HG03575 (cell line): ENCODE measurements at regions not wholly inside any gene's neighbourhood (a gene's known extent, or its start where the extent isn't known, plus 50 kb on each side); places are given as distances from the start of the nearest gene placed in this dataset.
"Not testable (repeated sequence)": the region's sequence is repeated elsewhere in the genome, so short reads cannot be mapped to it uniquely, and the experiment has no call there.

Experiments
- ATAC-seq: cut with Tn5 transposase; IDR thresholded peaks from one replicate; pipeline ENCODE4 v1.9.1; 2021; ENCODE audit not compliant: unreplicated experiment, insufficient number of reproducible peaks, low FRiP score; ENCODE audit errors: extremely low read depth

DNA sequence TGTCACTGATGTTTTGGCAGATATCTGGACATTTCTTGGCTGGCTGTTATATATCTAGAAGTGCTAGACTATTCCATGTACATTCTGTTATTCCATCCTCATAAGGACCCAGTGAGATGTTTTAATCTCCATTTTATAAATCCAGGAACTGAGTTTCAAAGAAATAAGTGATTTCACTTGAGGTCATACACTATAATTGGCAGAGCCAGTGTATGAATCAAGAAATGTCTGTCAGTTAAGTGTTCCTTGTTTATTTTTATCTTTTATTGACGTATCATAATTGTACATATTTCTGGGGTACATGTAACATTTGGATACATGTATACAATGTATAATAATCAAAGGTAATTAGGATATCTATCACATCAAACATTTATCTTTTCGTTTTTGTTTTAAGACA, 338.3 kb upstream of the KLF4 start:
- ATAC-seq = no peak

DNA sequence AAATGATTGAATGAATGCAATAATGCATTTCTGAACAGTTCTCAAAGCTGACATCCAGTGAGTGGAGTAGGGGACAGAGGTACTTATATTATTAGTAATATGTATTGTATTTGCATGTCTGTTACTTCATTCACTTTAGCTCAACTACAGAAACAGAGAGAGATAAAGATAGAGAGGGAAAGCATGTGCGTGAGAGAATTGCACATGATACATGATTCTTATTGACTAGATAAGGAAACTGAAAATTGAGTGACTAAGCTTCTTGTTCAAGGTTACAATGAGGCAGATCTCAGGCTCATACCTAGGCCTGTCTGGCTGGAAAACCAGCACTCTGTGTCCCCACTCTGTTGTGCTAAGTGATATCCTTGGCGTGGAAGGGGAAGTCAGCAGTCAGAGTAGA, 337.7 kb upstream of the KLF4 start:
- ATAC-seq = peak; percentile 95

DNA sequence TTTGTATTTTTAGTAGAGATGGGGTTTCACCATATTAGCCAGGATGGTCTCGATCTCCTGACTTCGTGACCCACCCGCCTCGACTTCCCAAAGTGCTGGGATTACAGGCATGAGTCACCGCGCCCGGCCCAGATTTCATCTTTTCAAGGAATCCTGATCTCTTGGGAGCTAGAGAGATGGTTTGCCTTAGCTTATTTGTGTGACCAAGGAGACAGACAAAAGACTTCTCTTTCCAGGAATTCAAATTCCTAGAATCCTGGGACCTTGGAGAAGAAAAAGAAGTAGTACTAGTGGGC, 337.1 kb upstream of the KLF4 start:
- ATAC-seq = not testable (repeated sequence)

DNA sequence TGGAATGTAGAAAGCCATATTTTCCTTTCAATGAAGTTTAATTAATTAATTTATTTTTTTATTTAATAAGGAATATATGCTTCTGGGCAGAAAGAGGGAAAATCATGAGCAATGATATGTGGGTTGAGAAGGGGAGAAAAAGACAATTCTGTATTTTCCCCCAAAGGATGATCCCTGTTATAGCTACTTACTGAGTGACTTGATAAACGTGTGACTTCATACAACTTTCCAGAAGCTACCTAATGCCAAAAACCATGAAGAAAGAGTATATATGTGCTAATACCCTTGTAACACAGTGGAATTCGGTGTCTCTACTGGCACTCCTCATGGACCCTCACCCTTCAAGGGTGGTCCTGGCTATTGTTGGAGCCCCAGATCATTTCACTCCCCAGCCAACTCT, 335.0 kb upstream of the KLF4 start:
- ATAC-seq = no peak

DNA sequence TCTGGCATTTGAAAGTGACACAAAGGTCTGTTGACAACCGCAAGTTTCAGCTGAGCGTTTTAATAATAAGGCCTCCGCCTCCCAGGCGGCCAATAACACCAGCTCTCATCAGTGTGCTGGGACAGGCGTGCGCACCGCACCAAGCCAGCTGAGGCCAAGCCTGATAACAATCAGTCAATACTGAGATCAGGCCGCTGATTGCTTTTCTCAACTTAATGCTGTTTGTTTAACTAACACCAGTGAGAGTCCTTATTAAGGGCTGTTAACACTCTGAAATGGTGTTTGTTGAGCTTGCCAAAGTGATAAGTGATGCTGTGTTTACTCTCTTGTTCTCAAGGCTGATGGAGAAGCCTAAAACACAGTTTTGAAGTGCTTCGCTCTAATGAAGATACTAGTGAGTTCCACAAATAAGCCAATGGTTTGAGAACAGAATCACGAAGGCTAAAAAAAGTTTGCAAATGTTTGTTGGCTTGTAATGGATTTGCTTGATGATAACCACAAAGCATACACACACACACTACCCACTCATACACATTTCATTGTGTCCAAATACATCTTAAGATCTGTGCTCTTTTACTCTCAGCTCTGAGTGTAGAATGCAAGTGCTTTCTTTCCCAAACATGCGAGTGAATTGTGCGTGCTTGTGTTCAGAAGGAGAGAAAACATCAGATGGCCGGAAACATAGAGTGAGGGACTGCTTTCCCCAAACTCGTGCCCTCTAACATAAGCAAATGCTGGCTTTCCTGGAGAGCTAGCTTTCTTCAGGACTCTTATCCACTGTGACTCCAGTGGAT, 330.4 kb upstream of the KLF4 start:
- ATAC-seq = no peak

DNA sequence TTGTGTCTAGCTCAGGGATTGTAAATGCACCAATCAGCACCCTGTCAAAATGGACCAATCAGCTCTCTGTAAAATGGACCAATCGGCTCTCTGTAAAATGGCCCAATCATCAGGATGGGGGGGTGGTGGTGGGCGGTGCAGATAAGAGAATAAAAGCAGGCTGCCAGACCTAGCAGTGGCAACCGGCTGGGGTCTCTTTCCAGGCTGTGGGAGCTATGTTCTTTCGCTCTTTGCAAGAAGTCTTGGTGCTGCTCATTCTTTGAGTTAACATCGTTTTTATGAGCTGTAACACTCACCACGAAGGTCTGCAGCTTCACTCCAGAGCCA, 328.9 kb upstream of the KLF4 start:
- not testable (repeated sequence) for ATAC-seq

DNA sequence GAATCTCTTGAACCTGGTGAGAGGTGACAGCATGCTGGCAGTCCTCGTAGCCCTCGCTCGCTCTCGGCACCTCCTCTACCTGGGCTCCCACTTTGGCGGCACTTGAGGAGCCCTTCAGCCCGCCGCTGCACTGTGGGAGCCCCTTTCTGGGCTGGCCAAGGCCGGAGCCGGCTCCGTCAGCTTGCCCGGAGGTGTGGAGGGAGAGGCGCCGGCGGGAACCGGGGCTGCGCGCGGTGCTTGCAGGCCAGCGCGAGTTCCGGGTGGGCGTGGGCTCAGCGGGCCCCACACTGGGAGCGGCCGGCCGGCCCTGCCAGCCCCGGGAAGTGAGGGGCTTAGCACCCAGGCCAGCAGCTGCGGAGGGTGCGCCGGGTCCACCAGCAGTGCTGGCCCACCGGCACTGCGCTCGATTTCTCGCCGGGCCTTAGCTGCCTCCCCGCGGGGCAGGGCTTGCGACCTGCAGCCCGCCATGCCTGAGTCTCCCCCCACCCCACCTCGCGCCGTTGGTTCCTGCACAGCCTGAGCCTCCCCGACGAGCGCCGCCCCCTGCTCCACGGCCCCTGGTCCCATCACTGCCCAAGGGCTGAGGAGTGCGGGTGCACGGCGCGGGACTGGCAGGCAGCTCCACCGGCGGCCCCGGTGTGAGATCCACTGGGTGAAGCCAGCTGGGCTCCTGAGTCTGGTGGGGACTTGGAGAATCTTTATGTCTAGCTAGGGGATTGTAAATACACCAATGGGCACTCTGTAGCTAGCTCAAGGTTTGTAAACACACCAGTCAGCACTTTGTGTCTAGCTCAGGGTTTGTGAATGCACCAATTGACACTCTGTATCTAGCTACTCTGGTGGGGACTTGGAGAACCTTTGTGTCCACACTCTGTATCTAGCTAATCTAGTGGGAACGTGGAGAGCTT, 328.3 kb upstream of the KLF4 start:
- ATAC-seq = not testable (repeated sequence)

DNA sequence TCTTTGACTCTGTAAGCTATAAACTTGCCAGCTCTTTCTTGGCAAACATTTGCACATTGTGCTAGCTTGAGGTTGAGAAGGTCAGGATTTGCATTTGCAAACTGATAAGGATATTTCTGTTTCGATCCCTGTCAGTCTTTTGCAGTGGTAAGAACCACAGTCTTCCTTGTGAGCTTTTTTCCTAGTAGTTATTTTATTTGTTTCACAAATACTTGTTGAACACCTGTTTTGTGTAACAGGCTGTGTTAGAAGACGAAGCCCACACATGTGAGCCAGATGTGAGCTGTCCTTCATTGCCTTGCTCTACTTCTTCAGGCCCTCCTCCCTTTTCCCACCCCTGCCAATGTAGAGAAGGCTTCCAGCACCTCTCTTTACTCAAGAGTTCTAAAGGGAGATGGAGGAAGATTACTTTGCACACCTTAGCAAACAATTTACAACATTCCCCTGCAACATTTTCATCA, 327.0 kb upstream of the KLF4 start:
- no peak for ATAC-seq

DNA sequence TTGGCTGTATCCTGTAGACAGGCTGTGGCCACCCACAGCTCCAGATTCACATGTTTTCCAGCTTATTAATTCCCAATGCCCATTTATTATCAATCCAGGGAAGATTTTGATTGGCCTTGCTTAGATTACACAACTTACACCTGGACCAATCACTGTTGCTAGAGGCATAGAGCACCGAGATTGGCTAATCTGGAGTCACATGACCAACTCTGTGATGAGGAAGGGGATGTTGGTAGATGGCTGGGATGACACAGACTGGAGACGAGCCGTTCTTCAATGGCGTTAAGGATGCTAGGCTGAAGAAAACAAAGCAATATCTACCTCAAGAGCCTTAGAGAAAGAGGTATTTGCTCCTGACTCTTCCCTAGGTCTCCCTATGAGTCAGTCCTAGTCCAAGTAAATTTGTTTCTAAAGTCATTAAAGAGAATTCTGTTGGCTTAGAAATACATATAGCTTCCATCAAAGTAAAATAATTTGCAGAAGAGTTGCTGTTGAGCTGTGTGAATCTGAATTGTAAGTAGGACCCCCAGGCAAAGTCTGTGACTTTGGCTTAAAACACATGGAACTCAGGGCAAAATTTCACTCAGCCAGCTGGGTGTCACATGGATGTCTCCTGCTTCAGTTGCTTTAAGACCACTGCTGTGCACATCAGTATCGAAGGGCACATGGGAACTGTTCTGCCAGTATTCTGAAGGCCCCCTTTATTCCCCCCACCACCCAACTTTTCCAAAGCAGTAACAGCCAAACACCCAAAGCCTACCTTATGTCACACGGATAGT, 326.4 kb upstream of the KLF4 start:
- no peak for ATAC-seq

DNA sequence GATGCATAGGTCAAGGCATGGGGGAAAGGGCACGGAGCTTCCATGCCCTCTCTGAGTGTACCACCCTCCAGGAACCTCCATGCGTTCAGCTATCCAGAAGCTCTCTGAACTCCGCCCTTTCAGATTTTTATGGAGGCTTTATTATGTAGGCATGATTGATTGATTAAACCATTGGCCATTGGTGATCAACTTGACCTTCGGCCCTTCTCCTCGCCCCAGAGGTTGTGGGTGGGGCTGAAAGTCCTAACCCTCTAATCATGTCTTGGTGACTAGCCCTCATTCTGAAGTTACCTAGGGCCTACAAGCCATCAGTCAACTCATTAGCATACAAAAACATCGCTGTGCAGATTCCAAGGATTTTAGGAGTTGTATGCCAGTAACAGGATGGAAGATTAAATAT, 323.7 kb upstream of the KLF4 start:
- no peak for ATAC-seq

DNA sequence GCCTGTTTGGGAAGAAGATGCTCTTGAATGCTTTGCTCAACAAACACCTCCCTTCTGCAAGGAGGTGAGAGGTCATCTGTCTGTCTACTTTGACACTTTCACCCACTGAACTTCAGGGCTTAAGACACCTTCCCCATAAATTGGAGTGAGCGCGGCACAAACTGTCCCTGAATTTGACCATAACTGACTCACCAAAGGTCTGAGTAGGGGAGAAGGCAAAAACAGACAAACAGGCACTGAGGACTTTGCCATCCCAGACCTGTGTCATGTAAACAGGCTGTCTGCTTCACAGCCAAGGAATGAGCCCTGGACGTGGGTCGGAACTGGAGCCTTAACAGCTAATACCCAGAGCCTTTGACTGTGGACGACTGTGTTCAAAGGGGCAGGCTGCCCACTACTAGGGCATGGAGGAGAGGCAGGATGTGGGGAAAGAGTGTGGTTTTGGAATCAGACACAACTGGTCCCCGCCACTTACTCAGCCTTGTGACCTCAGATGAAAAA, 320.9 kb upstream of the KLF4 start:
- no peak for ATAC-seq

DNA sequence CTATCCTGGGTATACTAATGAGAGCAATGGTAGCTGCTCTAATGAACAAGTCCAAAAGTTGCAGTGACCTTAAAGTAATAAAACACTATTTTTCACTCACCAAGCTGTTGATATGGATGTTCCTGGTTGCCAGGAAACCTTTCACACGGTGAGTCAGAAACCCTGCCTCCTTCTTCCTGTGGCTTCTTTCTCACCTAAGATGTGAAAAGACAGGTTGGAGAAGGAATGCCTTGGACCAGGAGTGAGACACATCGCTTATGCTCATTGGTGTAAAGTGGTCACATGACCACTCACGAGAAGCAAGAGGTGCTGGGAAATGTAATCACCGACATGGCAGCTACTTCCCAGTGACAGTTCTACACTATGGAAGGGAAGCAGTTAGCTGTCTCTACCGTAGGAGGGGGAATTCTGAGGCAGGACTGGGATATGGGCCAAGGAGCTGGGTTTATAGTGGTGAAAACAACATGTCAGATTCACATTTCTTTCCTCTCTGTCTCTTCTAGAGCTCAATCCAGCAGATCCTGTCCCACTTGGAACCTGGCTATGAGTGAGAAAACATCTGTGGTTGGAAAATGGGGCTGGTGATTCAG, 320.4 kb upstream of the KLF4 start:
- no peak for ATAC-seq

DNA sequence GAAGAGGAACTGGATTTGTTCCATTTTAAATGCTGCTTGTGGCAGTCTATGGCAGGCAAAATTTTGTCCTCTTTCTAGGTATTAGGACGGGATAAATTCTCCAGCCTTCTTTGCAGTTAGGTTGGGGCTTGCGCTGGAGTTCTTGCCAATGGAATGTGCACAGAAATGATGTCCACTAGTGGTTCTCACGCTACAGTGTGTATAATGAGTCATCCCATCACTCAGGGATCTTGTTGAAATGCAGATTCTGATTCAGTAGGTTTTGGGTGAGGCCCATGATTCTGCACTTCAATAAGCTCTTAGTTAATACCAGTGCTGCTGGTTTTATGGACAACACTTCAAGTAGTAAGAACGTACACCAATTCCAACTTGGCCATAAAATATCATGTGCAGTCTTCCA, 317.6 kb upstream of the KLF4 start:
- ATAC-seq = no peak

DNA sequence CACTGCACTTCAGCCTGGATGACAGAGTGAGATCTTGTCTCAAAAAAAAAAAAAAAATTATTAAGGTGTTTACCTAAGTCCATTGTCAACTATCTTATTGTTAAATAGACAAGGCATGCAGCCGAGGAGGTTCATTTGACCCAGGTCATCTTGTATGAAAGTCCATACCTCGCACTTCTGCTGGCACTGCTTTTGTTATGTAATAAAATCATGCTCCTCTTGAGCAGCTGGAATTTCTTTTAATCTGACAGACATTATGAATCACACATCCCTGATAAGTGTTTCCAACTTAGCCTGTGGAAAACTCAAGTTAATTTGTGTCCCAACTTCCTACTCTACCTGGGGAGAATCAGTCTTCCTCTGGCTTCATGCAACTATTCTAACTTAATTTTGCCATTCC, 315.6 kb upstream of the KLF4 start:
- no peak for ATAC-seq

DNA sequence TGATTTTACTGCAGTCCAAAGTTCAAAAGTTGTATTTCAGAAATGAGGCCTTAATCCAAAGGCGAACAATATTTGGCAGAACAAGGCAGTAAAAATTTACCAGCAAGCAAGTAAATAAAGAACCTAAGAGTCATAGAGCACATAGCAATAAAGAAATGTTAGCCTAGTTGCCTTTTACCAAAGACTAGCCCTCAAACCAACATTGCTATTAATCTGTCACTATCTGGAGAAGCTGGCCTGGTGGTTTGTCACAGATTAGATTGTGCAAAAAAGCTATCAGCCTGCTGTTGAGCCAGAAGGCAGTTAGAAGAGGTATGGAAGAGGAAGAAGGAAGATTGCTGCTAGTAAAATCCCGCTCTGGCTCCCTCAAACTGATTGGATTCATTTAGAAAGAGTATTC, 304.7 kb upstream of the KLF4 start:
- no peak for ATAC-seq

DNA sequence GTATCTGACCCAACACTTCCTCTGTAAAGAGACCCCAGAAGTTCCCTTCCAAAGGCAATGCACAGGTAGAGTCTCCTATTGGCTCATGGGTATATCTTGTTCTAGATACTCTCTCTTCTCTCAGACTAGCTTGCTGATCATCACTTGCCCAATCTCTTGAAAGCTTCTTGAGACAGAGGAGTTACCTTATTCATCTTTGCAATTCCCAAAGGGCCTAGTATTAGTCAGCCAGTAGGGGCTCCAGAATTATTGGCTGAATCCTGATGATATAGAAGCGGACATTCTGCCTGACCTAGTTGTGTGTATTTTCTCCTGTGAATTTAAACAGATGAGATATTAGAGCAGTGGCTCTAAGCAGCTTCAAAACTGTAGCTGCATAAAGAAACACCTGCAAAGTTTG, 304.0 kb upstream of the KLF4 start:
- no peak for ATAC-seq

DNA sequence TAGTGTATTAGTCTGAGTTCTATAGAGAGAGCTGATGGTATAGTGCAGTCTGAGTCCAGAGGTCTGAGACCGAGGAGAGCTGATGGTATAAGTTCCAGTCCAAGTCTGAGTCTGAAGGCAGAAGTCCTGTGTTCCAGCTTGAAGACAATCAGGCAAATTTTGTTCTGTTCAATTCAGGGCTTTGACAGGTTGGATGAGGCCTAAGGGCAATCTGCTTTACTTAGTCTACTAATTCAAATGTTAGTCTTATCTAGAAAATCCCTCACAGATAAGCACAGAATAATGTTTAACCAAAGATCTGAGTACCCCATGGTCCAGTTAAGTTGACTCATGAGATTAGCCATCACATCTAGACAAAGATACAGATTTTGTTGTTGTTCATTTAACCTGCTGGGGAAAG, 303.0 kb upstream of the KLF4 start:
- no peak for ATAC-seq

DNA sequence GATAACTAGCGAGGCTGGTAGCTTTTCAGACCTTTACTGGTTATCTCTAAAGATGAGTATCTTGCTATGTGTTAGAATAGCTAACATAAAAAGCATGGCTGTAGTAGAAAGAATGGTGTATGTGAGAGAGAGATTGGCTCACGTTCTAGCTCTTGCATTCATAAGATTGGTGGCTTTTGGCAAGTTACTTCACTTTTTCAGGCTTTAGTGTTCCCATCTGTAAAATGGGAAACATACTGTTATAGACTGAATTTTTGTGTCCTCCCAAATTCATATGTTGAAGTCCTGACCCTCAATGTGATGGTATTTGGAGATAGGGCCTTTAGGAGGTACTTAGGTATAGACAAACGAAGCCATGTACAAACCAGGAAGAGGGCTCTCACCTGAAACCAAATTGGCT, 302.4 kb upstream of the KLF4 start:
- no peak for ATAC-seq

DNA sequence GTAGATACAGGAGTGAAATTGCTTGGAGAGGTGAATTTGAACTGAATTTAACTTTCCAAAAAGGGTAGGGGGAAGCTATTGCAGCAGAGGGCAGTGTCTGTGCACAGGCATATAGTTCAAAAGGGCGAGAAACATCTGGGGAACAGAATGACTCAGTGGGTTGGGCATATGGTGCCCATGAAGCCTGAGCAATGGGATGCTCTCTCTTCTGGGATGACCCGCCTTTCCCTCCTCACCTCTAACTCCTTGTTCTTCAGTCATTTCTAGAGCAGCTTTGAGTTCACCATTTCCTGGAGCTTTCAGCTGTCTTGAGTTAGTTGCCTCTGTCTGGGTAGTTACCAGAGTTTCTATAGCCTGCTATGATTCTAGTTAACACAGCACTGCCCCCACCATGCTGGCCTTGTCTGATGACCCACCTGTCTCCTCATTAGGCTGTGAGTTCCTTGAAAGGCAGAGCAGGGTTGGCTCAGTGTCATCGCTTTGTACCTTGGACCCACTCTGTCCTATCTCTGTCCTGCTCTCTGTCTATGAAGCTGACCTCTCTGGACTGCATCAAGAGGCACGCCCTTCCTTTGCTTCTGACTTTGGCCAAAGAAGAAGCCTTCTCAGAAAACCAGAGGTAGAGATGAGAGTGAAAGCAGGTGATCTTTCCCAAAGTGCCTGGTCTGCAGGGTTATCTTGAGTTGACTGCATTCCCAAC, 299.6 kb upstream of the KLF4 start:
- ATAC-seq = no peak
